ENCODE measurements at regions not wholly inside any gene's neighbourhood (a gene's known extent, or its start where the extent isn't known, plus 50 kb on each side); places are given as distances from the start of the nearest gene placed in this dataset.

DNA sequence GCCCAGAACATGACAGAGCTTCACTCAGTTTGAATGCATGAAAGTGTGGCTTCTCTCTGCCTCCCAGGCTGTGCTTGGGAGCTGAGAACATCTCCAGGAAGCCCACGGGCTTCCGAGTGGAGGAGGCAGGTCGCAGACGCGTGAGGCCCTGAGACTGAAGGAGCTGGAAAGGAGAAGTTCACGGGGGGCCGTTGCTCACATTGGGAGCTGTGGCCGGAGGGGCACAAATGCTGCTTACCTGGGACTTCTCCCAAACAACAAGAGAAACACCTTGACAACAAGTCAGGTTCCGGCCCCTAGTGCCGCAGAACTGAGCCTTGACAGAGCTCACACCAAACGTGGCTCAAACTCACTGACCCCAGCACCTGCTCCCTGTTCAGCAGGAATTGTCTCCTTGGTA lies 207.0 kb downstream of the BRD1 start:
- no peak overlapping the region for H3K27ac ChIP-seq
- TF ChIP-seq POLR2A (IDR thresholded peaks at IDR 0.05) (no peak), EP300 (IDR thresholded peaks at IDR 0.05) (no peak), CTCF (IDR thresholded peaks at IDR 0.05) (no peak), POLR2AphosphoS5 (IDR thresholded peaks at IDR 0.05) (no peak)
- intact Hi-C loops (cut with DNase I; ENCODE audit: low total_unique reads), result no loop called here
- H3K36me3 ChIP-seq, result no peaks in the 10 kb centered on the region
- 72 to 81% (median 74%) methylated on average over 8 to 11 of the region's 11 CpGs for WGBS, 5 donors
- no peak overlapping the region for H3K4me3 ChIP-seq
- no peaks in the 10 kb centered on the region for H3K4me1 ChIP-seq
- H3K9me3 ChIP-seq, result peaks cover 0 to 2% (median 0%) of the 10 kb centered on the region in 4 donors
- DNase-seq, result no peak
- H3K27me3 ChIP-seq, result peaks cover 0 to 44% (median 0%) of the 10 kb centered on the region in 3 donors

DNA sequence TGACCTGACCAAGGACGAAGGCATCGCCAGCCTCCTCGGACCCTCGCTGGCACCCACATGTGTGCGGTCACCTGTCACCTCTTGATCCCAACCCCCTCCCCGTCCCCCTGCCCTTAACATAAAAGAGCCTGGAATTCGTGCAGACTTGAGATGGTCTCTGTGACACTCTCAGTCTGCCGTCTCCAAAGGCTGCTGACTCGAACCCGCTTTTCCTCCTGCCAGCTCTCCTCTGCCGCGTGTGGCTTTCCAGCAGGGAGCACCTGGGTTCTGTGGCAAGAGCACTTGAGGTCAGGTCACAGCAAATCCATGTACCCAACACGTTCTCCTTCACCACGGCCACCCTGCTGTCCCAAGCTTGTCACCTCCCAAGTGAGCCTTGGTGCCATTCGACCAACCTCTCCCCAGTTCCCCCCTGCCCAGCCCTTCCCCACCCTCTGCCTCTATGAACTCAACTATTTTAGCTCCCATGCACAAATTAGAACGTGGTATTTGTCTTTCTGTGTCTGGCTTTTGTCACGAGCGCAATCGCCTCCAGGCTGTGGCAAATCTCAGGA lies 207.6 kb downstream of the BRD1 start:
- no peak for DNase-seq
- Histone ChIP-seq H3K27ac (no peak overlapping the region), H3K27me3 (peaks cover 0 to 44% (median 0%) of the 10 kb centered on the region in 3 donors), H3K4me3 (no peak overlapping the region), H3K36me3 (no peaks in the 10 kb centered on the region), H3K4me1 (no peaks in the 10 kb centered on the region), H3K9me3 (peaks cover 0 to 8% (median 0%) of the 10 kb centered on the region in 4 donors)
- intact Hi-C loops (cut with DNase I; ENCODE audit: low total_unique reads), result no loop called here
- 48 to 73% (median 71%) methylated on average over 19 of the region's 19 CpGs for WGBS, 5 donors
- no peak for TF ChIP-seq POLR2A (IDR thresholded peaks at IDR 0.05)
- TF ChIP-seq POLR2AphosphoS5 (IDR thresholded peaks at IDR 0.05), result no peak
- no peak for TF ChIP-seq EP300 (IDR thresholded peaks at IDR 0.05)
- no peak for TF ChIP-seq CTCF (IDR thresholded peaks at IDR 0.05)

- intact Hi-C loops (cut with DNase I; ENCODE audit: low total_unique reads), result no loop called here
- TF ChIP-seq CTCF (IDR thresholded peaks at IDR 0.05), result no peak
- TF ChIP-seq POLR2AphosphoS5 (IDR thresholded peaks at IDR 0.05), result no peak
- TF ChIP-seq POLR2A (IDR thresholded peaks at IDR 0.05), result no peak
- TF ChIP-seq EP300 (IDR thresholded peaks at IDR 0.05), result no peak
- DNase-seq, result no peak
- peaks cover 0 to 44% (median 0%) of the 10 kb centered on the region in 3 donors for H3K27me3 ChIP-seq
- 53 to 73% (median 67%) methylated on average over 10 to 13 of the region's 13 CpGs for WGBS, 5 donors
- no peak overlapping the region for H3K27ac ChIP-seq
- H3K4me1 ChIP-seq, result no peaks in the 10 kb centered on the region
- H3K9me3 ChIP-seq, result peaks cover 0 to 11% (median under 1%) of the 10 kb centered on the region in 4 donors
- H3K4me3 ChIP-seq, result no peak overlapping the region
- H3K36me3 ChIP-seq, result no peaks in the 10 kb centered on the region
Measured at GRCh38 chr22:49619301-49619700, 208.4 kb downstream of the BRD1 start.

GRCh38 chr22:49618677-49618953 lies 209.1 kb downstream of the BRD1 start:
- no peaks in the 10 kb centered on the region for H3K4me1 ChIP-seq
- H3K4me3 ChIP-seq, result no peak overlapping the region
- TF ChIP-seq CTCF (IDR thresholded peaks at IDR 0.05) (no peak), EP300 (IDR thresholded peaks at IDR 0.05) (no peak), POLR2AphosphoS5 (IDR thresholded peaks at IDR 0.05) (no peak), POLR2A (IDR thresholded peaks at IDR 0.05) (no peak)
- peaks cover 0 to 51% (median 0%) of the 10 kb centered on the region in 3 donors for H3K27me3 ChIP-seq
- H3K36me3 ChIP-seq, result no peaks in the 10 kb centered on the region
- H3K9me3 ChIP-seq, result peaks cover 0 to 16% (median 7%) of the 10 kb centered on the region in 4 donors
- DNase-seq, result no peak
- H3K27ac ChIP-seq, result no peak overlapping the region
- 63 to 71% (median 64%) methylated on average over 8 of the region's 8 CpGs for WGBS, 5 donors
- intact Hi-C loops (cut with DNase I; ENCODE audit: low total_unique reads), result no loop called here
